Activated T-cell treated with anti-CD3 and anti-CD28 coated beads, Interleukin-2, amount 50 U/mL, for 1 hour (primary cell): ENCODE measurements at regions not wholly inside any gene's neighbourhood (a gene's known extent, or its start where the extent isn't known, plus 50 kb on each side); places are given as distances from the start of the nearest gene placed in this dataset.
"Not testable (repeated sequence)": the region's sequence is repeated elsewhere in the genome, so short reads cannot be mapped to it uniquely, and the experiment has no call there.

ENCODE experiments used
- DNase-seq: peaks from one replicate; pipeline ENCODE4 v3.0.0-alpha.2; 2020

DNA sequence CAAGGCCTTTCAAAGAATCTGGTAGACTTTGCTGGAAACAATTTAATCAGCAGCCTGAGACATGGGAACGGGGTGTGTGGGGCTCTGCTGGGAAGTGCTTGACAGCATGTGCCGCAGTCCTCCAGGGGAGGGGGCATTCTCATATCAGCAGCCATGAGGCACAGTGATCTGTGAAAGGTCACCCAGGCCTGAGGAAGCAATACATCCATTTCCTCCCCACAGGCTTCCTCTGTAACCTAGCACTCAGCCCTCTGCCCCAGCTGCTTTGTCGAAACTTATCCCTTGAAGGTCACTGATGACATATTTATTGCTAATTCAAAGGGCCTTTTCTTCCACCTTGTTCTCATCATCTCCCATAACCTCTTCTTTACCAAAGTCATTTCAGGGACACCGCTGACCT is 103.3 kb downstream of the TNFAIP3 start:
- no peak for DNase-seq

- DNase-seq = no peak
Measured at GRCh38 chr6:137973201-137973600, 106.1 kb downstream of the TNFAIP3 start.

DNA sequence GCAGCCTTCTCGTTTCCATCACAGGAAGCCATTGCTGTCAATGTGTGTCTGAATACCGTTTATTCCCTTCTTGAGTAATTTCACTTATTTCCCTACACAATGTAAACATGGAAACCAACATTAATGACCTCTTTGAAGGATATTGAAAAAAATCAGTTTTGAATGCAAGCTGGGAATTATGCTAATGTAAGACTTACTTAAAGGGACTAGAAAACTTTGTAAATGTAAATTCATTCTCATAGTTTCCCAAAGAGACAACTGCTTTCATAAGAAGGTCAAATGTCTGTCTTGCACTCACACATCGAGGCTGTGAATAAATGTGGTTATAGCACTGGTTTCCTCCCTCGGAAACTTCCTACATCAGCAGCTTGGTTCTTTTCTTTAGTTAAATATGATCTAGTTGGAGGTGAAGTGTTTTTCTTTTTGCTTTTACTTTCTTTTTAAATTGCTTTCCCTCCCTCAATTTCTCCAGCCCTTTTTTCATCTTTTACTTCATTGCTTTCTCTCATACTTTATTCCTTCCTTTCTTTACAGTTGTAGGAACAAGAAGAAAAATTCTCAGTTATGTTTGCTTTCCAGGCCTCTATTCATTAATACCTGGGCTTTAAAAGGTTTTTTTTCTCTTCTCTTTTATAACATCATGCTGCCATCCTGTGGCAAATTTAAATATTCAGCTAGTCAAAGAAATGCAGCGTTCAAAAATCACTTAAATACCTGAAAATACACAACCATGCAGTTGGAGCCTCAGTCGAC is 108.3 kb downstream of the TNFAIP3 start:
- no peak for DNase-seq

DNA sequence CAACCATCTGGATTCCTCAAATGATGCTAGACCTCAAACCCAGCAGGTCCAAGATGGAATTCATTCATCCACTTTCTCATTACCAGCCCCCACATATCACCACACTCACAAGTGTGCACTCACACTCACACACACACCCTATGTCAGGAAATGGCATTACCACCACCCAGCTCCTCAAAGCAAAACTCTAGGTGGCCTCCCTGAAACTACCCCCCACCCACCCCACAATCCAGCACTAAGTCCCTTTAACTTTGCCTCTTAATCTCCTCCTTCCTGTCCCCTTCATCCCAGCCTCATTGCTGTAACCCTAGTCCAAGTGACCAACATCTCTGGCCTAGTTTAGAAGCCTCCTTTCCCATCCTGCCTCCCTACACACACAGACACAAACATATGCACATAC is 109.4 kb downstream of the TNFAIP3 start:
- DNase-seq = no peak

DNA sequence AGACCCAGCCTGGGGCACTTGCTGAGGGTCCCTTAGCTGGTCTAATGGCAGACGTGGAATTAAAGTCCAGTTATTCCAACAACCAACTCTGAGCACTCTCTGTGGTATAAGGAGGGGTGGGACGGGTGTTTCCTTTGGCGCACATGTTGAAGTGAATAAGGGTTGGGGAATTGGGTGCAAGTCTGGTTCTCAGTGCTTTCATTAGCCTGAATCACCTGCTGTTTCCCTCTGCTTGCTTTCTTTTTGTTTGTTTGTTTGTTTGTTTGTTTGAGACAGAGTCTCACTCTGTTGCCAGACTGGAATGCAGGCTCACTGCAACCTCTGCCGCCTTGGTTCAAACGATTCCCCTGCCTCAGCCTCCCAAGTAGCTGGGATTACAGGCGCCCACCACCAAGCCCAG is 110.1 kb downstream of the TNFAIP3 start:
- DNase-seq = no peak

DNA sequence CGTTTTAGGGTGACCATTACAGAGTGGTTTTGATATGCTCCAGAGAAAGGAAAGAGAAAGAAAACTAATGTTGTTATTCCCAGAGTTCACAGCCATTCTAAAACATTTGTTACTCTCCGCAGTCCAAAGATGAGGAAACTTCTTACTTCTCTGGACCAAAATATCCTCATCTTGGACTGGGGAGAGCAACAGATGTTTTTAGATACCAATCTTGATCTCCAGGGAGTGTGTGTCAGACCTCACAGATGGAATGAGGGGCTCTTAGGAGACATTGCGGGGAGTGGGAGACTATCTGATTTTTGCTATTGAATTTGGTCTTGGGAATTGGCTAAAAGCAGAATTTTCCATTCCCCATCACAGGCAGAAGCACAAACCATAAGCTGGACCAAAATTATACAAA is 110.8 kb downstream of the TNFAIP3 start:
- DNase-seq = no peak

DNA sequence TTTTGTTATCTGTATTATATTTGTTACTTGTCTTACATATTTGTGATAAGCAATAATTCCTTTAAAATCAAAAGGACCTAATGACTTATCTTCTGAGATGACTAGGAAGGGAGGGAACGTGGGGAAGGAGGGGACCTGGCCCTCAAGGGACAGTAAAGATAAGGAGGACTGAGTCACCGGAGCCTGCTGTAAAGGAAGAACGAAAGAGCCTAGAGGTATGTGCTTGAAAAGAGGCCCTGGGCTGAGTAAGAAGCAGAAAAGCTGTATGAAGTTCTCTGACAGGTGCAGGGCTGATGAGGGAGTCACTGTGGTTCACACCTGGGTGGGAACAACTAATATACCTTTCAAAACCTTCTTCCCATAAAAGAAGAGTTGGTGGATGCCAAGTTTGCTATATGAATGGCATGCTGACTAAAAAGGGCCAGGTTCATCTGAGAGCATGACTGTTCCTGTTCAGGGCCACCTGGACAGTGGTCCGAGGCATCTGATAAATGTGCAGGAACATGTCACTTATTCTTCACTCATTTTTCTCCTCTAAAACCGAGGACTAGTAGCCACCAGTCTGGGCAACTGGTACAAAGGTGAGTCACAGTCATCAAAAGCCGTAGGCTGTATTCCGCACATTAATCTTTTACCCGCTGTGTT is 111.3 kb downstream of the TNFAIP3 start:
- DNase-seq = no peak

DNA sequence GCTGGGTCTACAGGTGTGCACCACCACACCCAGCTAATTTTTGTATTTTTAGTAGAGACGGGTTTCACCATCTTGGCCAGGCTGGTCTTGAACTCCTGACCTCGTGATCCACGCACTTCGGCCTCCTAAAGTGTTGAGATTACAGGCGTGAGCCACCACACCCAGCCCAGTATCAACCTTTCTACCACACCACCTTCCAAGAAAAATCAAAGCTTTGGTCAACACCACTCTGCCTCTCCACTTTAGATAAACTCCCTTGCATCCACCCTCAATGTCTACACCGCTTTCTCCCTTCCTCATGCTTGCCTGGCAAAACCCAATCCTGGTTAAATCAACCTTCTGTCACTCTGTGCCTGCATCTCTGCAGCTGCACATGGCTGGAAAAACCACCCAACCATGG is 112.2 kb downstream of the TNFAIP3 start:
- not testable (repeated sequence) for DNase-seq

DNA sequence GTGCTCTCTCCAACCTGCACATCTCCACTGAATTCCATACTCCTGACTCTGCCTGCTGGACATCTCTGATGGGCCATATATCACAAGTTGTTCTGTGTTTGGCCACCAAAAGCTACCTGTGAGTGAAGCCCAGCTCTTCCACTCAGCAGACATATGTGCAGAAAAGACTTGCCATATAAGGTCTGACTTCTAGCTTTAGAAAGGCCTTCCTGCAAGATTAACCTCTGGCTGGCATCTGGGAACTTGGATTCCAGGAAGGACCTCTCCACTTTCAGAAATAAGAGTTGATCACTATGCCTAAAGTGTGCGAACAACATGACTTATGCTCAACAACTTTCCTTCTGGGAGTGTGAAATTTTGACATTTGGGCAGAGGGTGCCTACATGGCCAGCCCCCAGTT is 113.7 kb downstream of the TNFAIP3 start:
- no peak for DNase-seq

- DNase-seq = no peak
Measured at GRCh38 chr6:137981758-137982157, 114.7 kb downstream of the TNFAIP3 start.

GRCh38 chr6:137982418-137983189 is 115.5 kb downstream of the TNFAIP3 start:
- no peak for DNase-seq

- DNase-seq = no peak
Measured at GRCh38 chr6:137983269-137983668, 116.2 kb downstream of the TNFAIP3 start.

DNA sequence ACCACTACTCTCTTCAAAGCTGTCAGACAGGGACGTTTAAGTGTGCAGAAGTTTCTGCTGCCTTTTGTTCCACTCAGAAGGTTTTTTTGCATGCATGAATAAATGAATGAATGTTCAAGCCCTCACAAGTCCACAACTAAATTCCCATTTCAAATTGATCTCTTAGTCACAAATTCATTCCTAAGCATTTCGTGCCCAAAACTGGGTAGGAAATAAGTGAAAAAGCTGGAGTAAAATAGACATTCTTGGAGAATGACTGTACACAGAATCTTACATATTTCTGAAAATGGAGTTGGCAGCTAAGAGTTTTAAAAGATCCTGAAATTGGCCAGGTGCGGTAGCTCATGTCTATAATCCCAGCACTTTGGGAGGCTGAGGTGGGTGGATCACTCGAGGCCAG is 117.6 kb downstream of the PERP start:
- no peak for DNase-seq

DNA sequence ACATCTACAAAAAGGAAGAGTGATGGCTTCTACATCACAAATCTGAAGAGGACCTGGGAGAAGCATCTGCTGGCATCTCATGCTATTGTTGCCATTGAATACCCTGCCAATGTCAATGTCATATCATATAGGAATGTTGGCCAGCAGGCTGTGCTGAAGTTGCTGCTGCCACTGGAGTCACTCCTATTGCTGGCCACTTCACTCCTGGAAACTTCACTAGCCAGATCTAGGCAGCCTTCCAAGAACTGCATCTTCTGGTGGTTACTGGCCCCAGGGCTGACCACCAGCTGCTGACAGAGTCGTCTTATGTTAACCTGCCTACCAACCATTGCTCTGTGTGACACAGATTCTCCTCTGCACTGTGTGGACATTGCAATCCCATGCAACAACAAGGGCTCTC is 111.8 kb downstream of the PERP start:
- no peak for DNase-seq

DNA sequence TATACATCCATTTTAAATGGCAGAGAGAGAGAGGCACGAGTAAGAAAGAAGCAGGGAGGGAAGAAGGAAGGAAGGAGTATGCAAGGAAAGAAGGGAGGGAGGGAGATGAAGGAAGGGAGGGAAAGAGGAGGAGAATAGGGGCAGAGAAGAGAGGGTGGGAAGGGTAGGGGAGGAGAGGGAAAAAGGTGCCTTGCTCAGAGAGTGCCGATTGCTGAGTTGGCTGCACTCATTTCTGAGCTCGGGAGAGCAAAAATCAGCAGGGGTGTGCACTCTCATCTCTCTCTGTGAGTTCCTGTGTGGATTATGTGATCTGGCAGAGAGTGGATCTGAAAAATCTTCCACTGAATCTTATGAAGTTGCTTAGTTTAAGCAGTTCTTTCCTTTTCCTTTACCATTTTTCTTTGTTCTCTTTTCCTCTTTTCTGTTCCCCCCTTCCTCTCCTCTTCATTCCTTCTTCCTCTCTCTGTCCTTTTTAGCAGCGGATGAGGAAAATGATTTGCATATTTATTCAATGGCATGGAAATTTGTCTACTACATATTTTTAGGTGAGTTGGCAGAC is 108.7 kb downstream of the PERP start:
- no peak for DNase-seq

GRCh38 chr6:137999815-138000214 is 107.4 kb downstream of the PERP start:
- DNase-seq = no peak

- DNase-seq = no peak
Measured at GRCh38 chr6:138000941-138001340, 106.3 kb downstream of the PERP start.

GRCh38 chr6:138001750-138002349 is 105.4 kb downstream of the PERP start:
- DNase-seq = peak; percentile 58

- no peak for DNase-seq
Measured at GRCh38 chr6:138004430-138005287, 102.6 kb downstream of the PERP start.

DNA sequence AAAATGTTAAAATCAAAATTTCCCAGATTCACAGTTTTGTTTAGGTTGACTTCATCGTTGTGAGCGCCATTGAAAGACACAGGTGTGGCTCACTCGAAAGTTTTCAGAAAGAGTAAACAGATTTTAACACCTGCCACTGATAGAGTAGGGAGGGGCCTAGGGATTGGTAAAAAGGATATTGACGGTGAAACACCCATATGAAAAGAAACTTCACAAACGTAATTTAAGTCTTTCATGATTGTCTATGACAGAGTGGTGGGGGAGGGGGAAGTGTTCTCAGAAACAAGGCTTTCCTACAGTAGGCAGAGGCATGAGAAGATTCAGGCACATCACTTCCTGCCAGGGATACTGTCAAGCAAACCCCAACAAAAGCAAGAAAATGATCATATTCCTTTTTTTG is 101.4 kb downstream of the PERP start:
- DNase-seq = no peak

- peak; percentile 31 for DNase-seq
Measured at GRCh38 chr6:138007014-138007472, 100.2 kb downstream of the PERP start.

- DNase-seq = no peak
Measured at GRCh38 chr6:138008791-138009190, 98.4 kb downstream of the PERP start.
